GM21381 (cell line): ENCODE measurements at regions not wholly inside any gene's neighbourhood (a gene's known extent, or its start where the extent isn't known, plus 50 kb on each side); places are given as distances from the start of the nearest gene placed in this dataset.
"Not testable (repeated sequence)": the region's sequence is repeated elsewhere in the genome, so short reads cannot be mapped to it uniquely, and the experiment has no call there.

Source experiments
- ATAC-seq: cut with Tn5 transposase; IDR thresholded peaks from one replicate; pipeline ENCODE4 v1.9.1; 2021; ENCODE audit warnings: mild to moderate bottlenecking, moderate library complexity; ENCODE audit not compliant: unreplicated experiment

DNA sequence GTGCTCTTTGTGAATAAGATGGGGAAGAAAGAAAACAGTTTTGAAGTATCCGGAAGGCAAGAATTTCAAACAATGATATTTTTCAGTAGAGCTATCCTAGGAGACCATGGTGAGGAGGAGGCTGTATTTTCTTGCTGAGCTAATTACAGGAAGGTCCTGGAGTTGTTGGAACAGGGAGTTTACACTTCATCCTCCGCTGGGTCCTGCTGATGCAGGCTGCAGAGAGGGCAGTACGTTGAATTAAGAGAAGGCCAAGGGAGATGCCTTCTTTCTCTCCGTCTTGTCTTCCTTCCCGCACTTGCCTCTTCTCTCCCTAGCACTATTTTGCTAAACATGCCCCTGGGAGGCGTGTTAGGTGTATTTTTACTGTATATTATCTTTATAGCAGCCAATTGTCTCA is 60.0 kb upstream of the EDAR start:
- no peak for ATAC-seq

DNA sequence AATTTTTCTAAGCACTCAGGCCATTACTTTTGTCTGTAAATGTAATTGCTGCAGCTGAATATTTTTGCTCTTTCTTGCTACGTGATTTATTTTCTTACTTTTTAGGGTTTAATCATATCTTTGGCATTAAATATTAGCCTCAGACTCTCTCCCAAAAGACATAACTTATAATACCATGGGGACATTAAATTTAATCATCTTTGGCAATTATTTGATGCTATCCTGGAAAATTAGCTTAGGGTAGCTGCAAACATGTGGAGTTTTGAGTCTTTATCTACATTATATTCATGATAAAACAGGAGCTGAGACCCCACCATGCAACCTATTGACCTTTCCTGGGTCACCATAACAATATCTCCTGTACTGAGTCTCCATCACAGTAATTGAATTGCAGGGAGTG is 59.1 kb upstream of the EDAR start:
- ATAC-seq: no peak

DNA sequence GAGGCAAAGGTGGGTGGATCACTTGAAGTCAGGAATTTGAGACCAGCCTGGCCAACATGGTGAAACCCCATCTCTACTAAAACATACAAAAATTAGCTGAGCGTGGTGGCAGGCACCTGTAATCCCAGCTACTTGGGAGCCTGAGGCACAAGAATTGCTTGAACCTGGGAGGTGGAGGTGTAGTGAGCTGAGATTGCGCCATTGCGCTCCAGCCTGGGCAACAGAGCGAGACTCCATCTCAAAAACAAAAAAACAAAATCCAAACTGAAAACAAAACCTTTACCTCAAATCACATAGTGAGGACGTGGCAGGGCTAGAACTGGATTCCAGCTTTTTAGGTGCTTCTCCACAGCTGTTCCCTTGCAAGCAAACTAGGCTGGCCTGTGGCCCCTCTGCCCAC is 58.5 kb upstream of the EDAR start:
- ATAC-seq: not testable (repeated sequence)

DNA sequence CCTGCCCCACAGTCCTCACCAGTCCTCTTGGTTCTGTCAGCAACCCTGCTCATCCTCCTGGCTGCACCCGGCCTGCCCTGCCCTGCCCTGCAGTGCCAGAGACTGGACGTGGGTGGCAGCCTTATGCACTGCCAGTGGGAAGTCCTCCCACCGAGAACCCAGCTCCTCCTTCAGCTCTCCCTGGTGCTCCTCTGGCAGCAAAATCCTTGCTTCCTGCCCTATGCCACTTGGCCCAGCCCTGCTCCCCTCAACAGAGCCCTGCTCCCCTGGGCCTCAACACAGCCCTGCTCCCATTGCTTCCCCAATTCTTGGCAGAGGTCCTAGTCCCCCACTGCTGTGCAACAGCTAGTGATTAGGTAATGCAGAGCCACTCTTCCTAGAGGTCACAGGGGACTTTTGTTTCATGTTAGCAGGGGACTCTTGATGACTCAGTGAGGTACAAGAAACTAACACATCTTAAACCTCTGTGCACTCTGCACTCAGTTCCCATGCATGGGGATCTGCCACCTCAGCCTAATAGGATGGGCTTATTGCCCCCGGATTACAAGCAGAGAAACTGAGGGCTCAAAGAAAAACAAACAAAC is 58.0 kb upstream of the EDAR start:
- ATAC-seq: peak; percentile 90

DNA sequence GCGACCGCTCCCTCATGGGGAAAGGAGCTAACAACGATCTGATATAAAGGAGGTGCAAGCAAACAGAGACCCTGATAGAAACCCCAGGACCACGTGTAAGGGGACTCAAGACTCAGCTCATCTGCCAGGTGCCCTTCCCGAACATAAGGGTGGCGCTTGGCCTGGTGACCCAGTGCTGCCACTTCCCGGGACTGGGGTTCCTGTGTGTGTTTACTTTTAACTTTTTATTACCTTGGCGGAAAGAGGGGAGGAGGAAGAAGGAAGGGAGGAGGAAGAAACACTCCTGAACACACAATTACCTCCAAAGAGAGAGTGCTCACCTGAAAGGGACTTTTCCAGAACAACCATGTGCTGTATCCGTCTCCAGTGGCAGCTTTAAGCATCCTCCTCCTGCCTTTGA is 56.5 kb upstream of the EDAR start:
- no peak for ATAC-seq

DNA sequence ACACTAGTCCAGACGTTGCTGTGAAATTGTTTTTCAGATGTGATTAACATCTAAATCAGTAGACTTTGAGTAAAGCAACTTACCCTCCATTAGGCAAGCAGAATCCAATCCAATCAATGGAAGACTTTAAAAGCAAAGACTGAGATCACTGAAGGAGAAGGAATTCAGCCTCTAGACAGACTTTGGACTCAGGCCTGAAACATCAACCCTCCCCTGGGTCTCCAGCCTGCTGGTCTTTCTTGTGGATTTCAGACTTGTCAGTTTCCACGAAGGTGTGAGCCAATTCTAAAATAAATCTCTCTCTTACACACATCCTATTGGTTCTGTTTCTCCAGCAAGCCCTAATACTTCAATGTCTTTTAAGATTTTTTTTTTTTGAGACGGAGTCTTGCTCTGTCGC is 50.0 kb upstream of the EDAR start:
- ATAC-seq: no peak
